ENCODE measurements at regions not wholly inside any gene's neighbourhood (a gene's known extent, or its start where the extent isn't known, plus 50 kb on each side); places are given as distances from the start of the nearest gene placed in this dataset.

- no peak for TF ChIP-seq POLR2A (IDR thresholded peaks at IDR 0.05; ENCODE audit: low read length)
- TF ChIP-seq, protein P1, sequence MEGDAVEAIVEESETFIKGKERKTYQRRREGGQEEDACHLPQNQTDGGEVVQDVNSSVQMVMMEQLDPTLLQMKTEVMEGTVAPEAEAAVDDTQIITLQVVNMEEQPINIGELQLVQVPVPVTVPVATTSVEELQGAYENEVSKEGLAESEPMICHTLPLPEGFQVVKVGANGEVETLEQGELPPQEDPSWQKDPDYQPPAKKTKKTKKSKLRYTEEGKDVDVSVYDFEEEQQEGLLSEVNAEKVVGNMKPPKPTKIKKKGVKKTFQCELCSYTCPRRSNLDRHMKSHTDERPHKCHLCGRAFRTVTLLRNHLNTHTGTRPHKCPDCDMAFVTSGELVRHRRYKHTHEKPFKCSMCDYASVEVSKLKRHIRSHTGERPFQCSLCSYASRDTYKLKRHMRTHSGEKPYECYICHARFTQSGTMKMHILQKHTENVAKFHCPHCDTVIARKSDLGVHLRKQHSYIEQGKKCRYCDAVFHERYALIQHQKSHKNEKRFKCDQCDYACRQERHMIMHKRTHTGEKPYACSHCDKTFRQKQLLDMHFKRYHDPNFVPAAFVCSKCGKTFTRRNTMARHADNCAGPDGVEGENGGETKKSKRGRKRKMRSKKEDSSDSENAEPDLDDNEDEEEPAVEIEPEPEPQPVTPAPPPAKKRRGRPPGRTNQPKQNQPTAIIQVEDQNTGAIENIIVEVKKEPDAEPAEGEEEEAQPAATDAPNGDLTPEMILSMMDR (IDR thresholded peaks at IDR 0.05), result no peak
- no peak for TF ChIP-seq POLR2AphosphoS2 (conservative IDR thresholded peaks at IDR 0.05; ENCODE audit: low read length)
These were observed 117.2 kb upstream of the NXT1 start for GRCh38 chr20:23233341-23233740.
